HG03095 (cell line): ENCODE measurements at regions not wholly inside any gene's neighbourhood (a gene's known extent, or its start where the extent isn't known, plus 50 kb on each side); places are given as distances from the start of the nearest gene placed in this dataset.

Experiments
- ATAC-seq: cut with Tn5 transposase; IDR thresholded peaks from one replicate; pipeline ENCODE4 v1.9.1; 2021; ENCODE audit warnings: moderate library complexity; ENCODE audit not compliant: unreplicated experiment

- ATAC-seq: no peak
Observed at GRCh38 chr18:77716282-77716681, 466.6 kb downstream of the GALR1 start.

GRCh38 chr18:77733292-77733903, 483.8 kb downstream of the GALR1 start:
- ATAC-seq: no peak

- ATAC-seq: no peak
Observed at GRCh38 chr18:77736842-77737241, 487.2 kb downstream of the GALR1 start.

- ATAC-seq: no peak
Observed at GRCh38 chr18:77737405-77737804, 487.8 kb downstream of the GALR1 start.

DNA sequence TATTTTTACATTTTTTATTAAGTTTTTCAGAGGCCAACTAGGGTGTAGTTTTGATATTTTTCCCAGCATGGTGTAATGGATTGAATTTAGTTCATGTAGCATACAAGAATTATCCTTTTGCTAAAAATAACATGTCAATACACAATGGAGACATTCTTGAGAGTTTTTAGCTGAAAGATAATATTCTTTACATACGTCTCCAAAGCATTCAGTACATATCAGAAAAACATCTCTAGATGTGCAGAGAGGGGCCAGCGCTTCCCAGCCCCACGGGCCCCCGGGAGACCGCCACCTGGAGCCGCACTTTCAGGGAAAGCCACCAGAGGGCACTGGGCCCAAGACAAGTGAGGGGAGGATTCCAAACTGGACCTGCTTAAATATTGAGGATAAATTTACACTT, 499.4 kb downstream of the GALR1 start:
- no peak for ATAC-seq

GRCh38 chr18:77750006-77750405, 500.4 kb downstream of the GALR1 start:
- no peak for ATAC-seq

DNA sequence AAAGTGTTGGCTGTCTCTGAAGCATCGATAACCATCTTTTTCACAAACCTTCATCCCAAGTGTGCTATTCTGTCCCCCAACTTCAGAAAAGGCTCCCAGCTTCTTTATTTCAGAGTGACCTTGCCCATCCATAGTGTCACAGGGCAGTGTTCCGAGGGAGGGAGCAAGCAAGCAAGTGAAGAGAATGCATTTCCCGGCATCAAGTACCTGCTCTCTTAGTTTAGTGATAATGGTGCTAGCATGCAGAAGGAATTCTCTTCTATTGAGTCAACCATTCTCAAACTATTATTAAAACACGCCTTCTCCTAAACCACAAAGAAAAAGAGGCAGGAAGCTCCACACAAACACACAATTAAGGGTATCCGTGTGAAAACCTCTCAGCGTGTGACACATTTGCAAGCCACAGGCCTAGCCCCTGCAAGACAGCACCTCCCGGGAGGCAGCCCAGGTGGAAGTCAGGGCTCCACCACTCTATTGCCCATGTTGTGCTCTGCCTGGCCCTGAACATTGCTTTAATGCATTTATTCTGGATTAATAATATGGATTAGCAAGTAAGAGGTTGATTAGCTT, 504.9 kb downstream of the GALR1 start:
- ATAC-seq: no peak

- ATAC-seq: no peak
Observed at GRCh38 chr18:77755187-77755586, 505.5 kb downstream of the GALR1 start.

- no peak for ATAC-seq
Observed at GRCh38 chr18:77761332-77761731, 511.7 kb downstream of the GALR1 start.

- ATAC-seq: no peak
Observed at GRCh38 chr18:77762014-77762413, 512.4 kb downstream of the GALR1 start.

DNA sequence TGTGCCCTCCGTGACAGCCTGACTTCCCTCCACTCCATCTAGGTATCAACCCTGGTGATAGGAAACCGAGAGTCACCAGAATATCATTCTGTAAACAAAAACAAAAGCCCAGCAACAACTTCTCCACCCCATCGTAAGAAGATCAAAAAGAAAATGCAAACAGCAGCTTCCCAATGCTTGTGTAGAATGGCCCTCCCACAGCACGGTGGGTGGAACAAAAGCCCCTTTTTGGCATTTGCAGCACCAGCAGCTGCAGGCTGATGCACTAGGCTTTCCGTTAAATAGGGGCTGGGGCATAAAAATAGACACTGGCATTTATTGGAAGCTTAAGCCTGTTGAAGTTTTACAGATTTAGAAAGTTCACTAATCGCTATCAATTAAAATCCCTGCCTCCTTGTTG, 513.0 kb downstream of the GALR1 start:
- no peak for ATAC-seq

GRCh38 chr18:77763530-77764145, 514.0 kb downstream of the GALR1 start:
- no peak for ATAC-seq

GRCh38 chr18:77765468-77765867, 515.8 kb downstream of the GALR1 start:
- no peak for ATAC-seq

DNA sequence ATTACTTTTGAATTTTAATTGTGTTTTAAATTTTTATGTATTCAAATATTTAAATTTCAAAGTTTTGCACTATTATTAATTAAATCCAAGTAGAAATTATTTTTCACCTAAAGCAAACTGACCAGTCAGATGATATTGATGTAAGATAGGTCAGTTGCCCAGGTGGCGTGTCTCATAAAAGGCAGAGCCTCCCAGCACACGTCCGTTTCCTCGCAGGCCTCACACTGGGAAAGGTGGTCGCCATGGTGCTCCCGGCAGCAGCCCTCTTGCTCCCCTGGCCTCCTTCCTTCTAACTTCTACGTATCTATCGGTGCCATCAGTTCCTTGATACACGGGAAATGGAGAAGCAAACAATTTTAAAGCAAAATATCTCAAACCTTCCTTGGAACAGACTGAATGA, 516.8 kb downstream of the GALR1 start:
- no peak for ATAC-seq

DNA sequence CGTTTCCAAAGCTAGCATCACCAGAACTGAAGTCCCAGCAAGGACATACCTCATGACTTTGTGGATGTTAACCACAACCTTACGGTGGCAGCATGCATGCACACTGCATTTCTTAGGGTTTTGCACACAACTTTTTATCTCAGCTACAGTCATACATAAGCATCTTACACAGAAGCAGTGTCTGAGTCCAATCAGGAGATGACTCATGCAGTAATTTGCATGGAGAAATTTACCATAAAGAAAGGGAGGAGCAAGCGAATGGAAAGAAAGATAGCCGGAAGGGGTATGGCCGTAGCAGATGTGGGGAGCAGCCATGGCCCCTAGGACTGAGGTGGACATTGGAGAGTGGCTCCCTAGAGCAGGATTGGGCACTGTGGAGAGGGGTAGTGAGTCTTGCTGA, 522.5 kb downstream of the GALR1 start:
- no peak for ATAC-seq

DNA sequence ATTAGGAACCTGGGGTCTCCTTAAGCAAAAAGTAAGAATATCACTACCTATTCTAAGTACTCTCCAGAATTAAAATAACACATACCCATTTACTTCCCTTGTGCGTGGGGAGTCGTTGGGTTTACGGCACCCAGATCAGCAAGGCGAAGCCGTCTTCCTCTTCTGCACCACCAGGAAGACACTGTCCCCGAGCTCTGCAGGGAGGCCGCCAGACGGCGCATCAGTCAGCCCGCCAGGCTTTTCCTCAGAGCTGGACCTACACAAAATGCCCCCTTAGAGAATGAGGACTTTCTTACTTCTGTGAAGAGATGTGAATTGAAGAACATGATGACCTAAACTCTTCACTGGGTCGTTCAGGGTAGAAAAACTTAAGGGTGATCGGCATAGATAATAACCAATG, 526.5 kb downstream of the GALR1 start:
- no peak for ATAC-seq

DNA sequence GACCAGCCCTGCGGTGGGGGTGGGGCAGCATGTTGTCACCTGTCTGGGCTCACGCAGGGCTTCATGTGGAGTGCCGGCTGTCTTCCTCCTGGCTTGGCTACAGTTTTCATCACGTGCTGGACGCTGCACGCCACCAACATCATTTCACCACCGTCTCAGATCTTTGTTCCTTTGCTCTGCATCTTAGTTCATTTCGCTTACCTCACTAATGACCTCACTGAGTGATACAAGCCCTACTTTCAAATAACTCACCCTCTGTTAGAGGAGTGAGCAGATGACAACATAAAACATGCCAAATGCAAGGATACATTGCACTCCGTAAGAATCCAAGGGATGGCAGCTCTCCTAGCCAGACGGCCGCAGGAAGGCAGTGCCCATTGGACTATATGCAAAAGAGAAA, 527.5 kb downstream of the GALR1 start:
- no peak for ATAC-seq

- no peak for ATAC-seq
Observed at GRCh38 chr18:77784759-77785379, 535.2 kb downstream of the GALR1 start.

GRCh38 chr18:77785415-77785975, 535.8 kb downstream of the GALR1 start:
- ATAC-seq: no peak

DNA sequence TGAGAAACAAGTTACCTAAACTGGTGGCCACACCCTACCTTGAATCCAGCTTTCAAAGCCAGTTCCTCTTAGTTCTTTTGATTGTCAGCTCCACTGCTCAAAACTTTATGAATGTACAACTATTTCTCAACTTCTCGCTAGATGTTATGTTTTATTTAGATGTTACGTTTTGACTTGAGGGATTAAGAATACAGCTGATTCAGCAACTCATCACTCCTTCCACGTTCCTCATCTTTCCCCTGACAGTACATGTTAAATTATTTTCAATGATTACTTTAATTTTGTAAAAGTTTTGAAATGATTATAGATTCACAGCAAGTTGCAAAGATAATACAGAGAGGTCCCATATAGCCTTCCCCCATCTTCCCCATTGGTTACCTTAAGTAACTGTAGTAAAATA, 553.4 kb downstream of the GALR1 start:
- ATAC-seq: no peak

DNA sequence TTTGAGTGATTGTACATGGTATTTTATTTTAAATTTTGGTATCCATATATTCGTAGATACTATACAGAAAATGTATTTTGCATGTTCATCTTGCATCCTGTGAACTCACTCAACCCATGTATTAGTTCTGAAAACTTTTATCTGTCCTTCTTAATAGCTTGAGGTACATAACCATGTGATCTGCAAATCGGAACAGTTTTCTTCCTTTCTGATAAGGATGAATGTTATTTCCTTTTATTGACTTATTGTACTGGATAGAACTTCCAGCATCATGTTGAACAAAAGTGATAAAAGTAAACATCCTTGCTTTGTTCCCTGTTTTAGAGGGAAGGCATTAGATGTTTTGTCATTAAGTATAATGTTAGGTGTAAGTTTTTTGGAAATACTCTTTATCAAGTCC, 554.7 kb downstream of the GALR1 start:
- no peak for ATAC-seq

- ATAC-seq: no peak
Observed at GRCh38 chr18:77807650-77808049, 558.0 kb downstream of the GALR1 start.
